Esophagus muscularis mucosa (tissue), 4 donors: ENCODE measurements at regions not wholly inside any gene's neighbourhood (a gene's known extent, or its start where the extent isn't known, plus 50 kb on each side); places are given as distances from the start of the nearest gene placed in this dataset.

Experiments used
- DNase-seq: peaks from one replicate; pipeline ENCODE4 v3.0.0-alpha.2; 2017; ENCODE audit errors: extremely low spot score
- H3K27ac ChIP-seq, 4 donors: fragments of 200-600 bp; sonication (generic); replicated peaks in 1 of 4; 1 replicate in 3 of 4; 2 replicates in 1 of 4; pipeline ENCODE4 v1.5.1; 2016 to 2019; ENCODE audit warnings: mild to moderate bottlenecking in 1 of 4
- H3K27me3 ChIP-seq, 4 donors: fragments of 200-600 bp; sonication (generic); one replicate each; pipeline versions ENCODE4 v1.5.1 to v1.6.0; 2016 to 2019
- H3K36me3 ChIP-seq, 4 donors: fragments of 200-600 bp; sonication (generic); one replicate each; pipeline ENCODE4 v1.5.1; 2016 to 2019
- H3K4me1 ChIP-seq, 4 donors: fragments of 200-600 bp; sonication (generic); one replicate each; pipeline ENCODE4 v1.5.1; 2016 to 2019
- H3K4me3 ChIP-seq, 4 donors: fragments of 200-600 bp; sonication (generic); 1 replicate in 2 of 4; 2 replicates in 2 of 4; pipeline ENCODE4 v1.5.1; 2016 to 2019; ENCODE audit warnings: mild to moderate bottlenecking in 4 of 4, moderate library complexity in 1 of 4
- H3K9me3 ChIP-seq, 4 donors: fragments of 200-600 bp; sonication (generic); 1 replicate in 3 of 4; 2 replicates in 1 of 4; pipeline ENCODE4 v1.5.1; 2016 to 2019
- EP300 ChIP-seq: sonication (generic); formaldehyde crosslinking; IDR thresholded peaks from one replicate; pipeline ENCODE4 v1.6.1; 2017; ENCODE audit warnings: antibody characterized with exemption
- POLR2A ChIP-seq: fragments of 450-650 bp; IDR thresholded peaks from one replicate; pipeline ENCODE4 v1.6.1; 2017; ENCODE audit warnings: antibody characterized with exemption, moderate library complexity, mild to moderate bottlenecking, low read depth
- POLR2AphosphoS5 ChIP-seq, 2 donors: sonication (generic); formaldehyde crosslinking; IDR thresholded peaks; one replicate each; pipeline ENCODE4 v1.6.1; 2017; ENCODE audit warnings: antibody characterized with exemption in 2 of 2
- WGBS: methylation state at CpG from one replicate; pipeline ENCODE4 v1.1.5; 2018; 5-methylcytosine and 5-hydroxymethylcytosine counted together
- intact Hi-C: fragments of 100-400 bp; cut with DNase I; formaldehyde crosslinking; loops from one replicate; pipeline ENCODE4 v1.15.1; 2023
- TF ChIP-seq, protein P1 (sequence below), 3 experiments: fragments of 200-600 bp in 2 of 3; fragments of 450-650 bp in 1 of 3; sonication (generic) in 2 of 3; IDR thresholded peaks; one replicate each; pipeline ENCODE4 v1.5.1; 2017 to 2019; ENCODE audit warnings: antibody characterized with exemption in 3 of 3, mild to moderate bottlenecking in 2 of 3, moderate library complexity in 1 of 3

DNA sequence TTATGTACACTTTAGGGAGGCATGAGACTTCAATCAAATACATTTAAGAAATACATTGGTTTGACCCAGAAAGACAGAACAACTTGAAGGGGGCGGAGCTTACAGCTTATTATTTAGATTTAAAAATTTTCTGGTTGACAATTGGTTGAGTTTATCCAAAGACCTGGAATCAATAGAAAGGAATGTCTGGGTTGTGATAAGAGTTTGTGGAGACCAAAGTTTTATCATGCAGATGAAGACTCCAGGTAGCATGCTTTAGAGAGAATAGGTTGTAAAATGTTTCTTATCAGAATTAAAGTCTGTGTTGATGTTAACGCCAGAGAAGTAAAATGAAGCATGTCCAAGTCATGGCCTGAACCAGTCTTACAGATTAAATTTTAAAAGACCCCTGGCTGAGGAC, 757.8 kb upstream of the ADGRB3 start:
- Histone ChIP-seq H3K27ac (no peak overlapping the region), H3K4me1 (no peaks in the 10 kb centered on the region), H3K27me3 (no peaks in the 10 kb centered on the region), H3K36me3 (no peaks in the 10 kb centered on the region), H3K4me3 (no peak overlapping the region), H3K9me3 (peaks cover 0 to 9% (median 2%) of the 10 kb centered on the region in 4 donors)
- TF ChIP-seq, protein P1, sequence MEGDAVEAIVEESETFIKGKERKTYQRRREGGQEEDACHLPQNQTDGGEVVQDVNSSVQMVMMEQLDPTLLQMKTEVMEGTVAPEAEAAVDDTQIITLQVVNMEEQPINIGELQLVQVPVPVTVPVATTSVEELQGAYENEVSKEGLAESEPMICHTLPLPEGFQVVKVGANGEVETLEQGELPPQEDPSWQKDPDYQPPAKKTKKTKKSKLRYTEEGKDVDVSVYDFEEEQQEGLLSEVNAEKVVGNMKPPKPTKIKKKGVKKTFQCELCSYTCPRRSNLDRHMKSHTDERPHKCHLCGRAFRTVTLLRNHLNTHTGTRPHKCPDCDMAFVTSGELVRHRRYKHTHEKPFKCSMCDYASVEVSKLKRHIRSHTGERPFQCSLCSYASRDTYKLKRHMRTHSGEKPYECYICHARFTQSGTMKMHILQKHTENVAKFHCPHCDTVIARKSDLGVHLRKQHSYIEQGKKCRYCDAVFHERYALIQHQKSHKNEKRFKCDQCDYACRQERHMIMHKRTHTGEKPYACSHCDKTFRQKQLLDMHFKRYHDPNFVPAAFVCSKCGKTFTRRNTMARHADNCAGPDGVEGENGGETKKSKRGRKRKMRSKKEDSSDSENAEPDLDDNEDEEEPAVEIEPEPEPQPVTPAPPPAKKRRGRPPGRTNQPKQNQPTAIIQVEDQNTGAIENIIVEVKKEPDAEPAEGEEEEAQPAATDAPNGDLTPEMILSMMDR (IDR thresholded peaks at IDR 0.05): no peak
- TF ChIP-seq EP300: no peak
- TF ChIP-seq POLR2A: no peak
- no peak for TF ChIP-seq POLR2AphosphoS5 (IDR thresholded peaks at IDR 0.05)
- 85% methylated on average over 2 of the region's 2 CpGs for WGBS
- intact Hi-C loops: no loop called here
- DNase-seq: no peak

DNA sequence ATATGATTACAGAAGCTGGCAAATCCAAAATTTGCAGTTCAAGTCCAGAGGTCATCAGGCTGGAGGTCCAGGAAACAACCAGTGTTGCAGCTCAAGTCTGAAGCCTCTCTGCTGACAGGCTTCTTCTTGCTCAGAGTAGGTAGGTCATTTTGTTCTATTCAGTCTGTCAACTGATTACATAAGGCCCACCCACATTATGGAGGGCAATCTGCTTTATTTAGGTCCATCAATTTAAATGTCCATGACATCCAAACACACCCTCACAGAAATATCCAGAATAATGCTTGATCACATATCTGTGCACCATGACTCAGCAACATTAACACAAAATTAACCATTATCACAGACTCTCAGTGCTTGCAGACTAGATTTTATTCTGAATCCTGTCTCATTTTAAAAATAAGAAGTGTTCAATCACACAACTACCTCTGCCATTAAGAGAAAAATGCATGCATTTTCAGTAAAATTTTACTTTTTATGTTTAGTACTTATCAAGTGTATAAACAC, 759.2 kb upstream of the ADGRB3 start:
- Histone ChIP-seq H3K4me1 (no peaks in the 10 kb centered on the region), H3K36me3 (no peaks in the 10 kb centered on the region), H3K27me3 (no peaks in the 10 kb centered on the region), H3K4me3 (no peak overlapping the region), H3K27ac (no peak overlapping the region), H3K9me3 (peaks cover 0 to 9% (median 2%) of the 10 kb centered on the region in 4 donors)
- intact Hi-C loops: no loop called here
- TF ChIP-seq POLR2AphosphoS5 (IDR thresholded peaks at IDR 0.05) (no peak), EP300 (no peak), POLR2A (no peak)
- TF ChIP-seq, protein P1 (IDR thresholded peaks at IDR 0.05): no peak
- no peak for DNase-seq

DNA sequence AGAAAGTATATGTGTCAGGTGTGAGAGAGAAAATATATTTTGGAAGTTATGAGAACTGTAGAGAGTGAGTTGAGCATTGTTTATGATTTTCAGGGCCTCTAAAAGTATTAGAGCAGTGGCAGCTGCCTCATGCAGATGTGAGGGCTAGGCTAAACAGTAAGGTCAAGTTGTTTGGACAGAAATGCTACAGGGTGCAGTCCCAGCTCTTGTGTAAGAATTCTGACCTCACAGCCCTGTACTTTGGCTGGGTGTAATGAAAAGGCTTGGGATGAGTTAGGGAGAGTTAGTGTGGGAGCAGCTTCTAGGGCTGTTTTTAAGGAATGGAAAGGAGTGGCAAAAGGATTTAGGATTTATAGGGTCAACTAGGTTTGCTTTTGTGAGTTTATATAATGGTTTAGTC, 764.8 kb upstream of the ADGRB3 start:
- no peaks in the 10 kb centered on the region for H3K4me1 ChIP-seq
- intact Hi-C loops: no loop called here
- H3K27me3 ChIP-seq: no peaks in the 10 kb centered on the region
- TF ChIP-seq, protein P1 (IDR thresholded peaks at IDR 0.05): no peak
- TF ChIP-seq EP300: no peak
- H3K36me3 ChIP-seq: no peaks in the 10 kb centered on the region
- DNase-seq: no peak
- no peaks in the 10 kb centered on the region for H3K9me3 ChIP-seq
- no peak overlapping the region for H3K27ac ChIP-seq
- no peak overlapping the region for H3K4me3 ChIP-seq

DNA sequence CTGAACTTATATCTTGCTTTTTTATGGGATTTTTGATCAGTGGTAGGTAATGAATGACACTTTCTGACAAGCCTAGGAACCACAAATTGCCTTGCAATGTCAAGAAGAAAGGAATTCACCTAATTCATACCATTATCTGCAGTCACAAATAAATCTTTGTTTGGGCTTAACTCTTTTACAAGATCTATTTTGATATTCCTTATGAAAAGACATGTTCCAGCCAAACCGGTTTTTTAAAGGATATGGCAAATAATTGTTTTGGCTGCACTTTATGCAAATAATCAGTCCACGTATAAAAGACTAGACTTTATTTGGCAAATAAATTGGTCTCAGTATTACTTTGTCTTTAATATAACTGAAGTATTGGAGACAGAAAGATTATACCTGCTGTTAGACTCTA, 771.7 kb upstream of the ADGRB3 start:
- WGBS: 88% methylated on average over 2 of the region's 2 CpGs
- no peak overlapping the region for H3K4me3 ChIP-seq

DNA sequence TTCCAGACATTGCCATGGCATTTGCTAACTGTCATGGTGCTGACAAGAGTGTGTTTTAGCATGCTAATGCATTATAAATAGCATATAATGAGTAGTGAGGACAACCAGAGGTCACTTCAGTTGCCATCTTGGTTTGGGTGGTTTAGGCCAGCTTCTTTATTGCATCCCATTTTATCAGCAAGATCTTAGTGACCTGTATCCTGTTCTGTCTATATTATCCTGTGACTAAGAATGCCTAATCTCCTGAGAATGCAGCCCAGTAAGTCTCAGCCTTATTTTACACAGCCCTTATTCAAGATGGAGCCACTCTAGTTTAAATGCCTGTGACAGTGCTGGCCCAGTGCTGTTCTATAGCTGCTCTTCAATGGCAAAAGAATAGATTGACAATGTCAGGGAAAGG, 781.0 kb upstream of the ADGRB3 start:
- no peaks in the 10 kb centered on the region for H3K9me3 ChIP-seq
- H3K36me3 ChIP-seq: no peaks in the 10 kb centered on the region
- no peaks in the 10 kb centered on the region for H3K27me3 ChIP-seq
- H3K27ac ChIP-seq: no peak overlapping the region
- intact Hi-C loops: no loop called here
- no peak for DNase-seq
- no peak overlapping the region for H3K4me3 ChIP-seq
- TF ChIP-seq, protein P1 (IDR thresholded peaks at IDR 0.05): no peak
- no peak for TF ChIP-seq POLR2AphosphoS5 (IDR thresholded peaks at IDR 0.05)
- TF ChIP-seq POLR2A: no peak
- TF ChIP-seq EP300: no peak
- H3K4me1 ChIP-seq: no peaks in the 10 kb centered on the region

More for the DNA sequence above, 771.7 kb upstream of the ADGRB3 start:
- TF ChIP-seq POLR2AphosphoS5 (IDR thresholded peaks at IDR 0.05) (no peak), POLR2A (no peak), EP300 (no peak)
- TF ChIP-seq, protein P1 (IDR thresholded peaks at IDR 0.05): no peak
- DNase-seq: no peak
- no peaks in the 10 kb centered on the region for H3K4me1 ChIP-seq
- no peaks in the 10 kb centered on the region for H3K36me3 ChIP-seq
- no peak overlapping the region for H3K27ac ChIP-seq
- no peaks in the 10 kb centered on the region for H3K9me3 ChIP-seq
- no peaks in the 10 kb centered on the region for H3K27me3 ChIP-seq
- intact Hi-C loops: no loop called here
